ENCODE measurements at regions not wholly inside any gene's neighbourhood (a gene's known extent, or its start where the extent isn't known, plus 50 kb on each side); places are given as distances from the start of the nearest gene placed in this dataset.

DNA sequence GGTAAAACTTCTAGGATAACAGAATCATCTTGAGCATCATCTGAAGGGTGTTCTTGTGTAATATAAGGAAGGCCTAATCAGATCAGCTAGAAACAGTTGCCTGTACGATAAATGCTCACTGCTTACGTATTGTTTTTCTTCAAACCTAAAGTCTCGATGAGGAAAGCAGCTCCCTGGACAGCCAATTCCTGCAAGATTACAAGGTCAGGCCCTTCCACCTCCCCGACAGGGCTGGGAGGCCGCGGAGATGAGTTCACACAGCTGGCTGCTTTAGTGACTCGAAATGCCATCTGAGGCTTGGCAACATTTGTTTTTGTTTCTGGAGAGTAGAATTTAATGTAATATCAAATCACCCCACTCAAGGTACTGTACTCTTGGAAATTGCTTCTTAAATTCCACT is 95.1 kb upstream of the PFKP start:
- no peak overlapping the region for H3K4me3 Mint-ChIP-seq
- H3K36me3 Mint-ChIP-seq, result no peaks in the 10 kb centered on the region
- no peaks in the 10 kb centered on the region for H3K27me3 Mint-ChIP-seq
- no peak overlapping the region for H3K27ac Mint-ChIP-seq
- H3K9me3 Mint-ChIP-seq, result no peaks in the 10 kb centered on the region
- no peaks in the 10 kb centered on the region for H3K4me1 Mint-ChIP-seq

DNA sequence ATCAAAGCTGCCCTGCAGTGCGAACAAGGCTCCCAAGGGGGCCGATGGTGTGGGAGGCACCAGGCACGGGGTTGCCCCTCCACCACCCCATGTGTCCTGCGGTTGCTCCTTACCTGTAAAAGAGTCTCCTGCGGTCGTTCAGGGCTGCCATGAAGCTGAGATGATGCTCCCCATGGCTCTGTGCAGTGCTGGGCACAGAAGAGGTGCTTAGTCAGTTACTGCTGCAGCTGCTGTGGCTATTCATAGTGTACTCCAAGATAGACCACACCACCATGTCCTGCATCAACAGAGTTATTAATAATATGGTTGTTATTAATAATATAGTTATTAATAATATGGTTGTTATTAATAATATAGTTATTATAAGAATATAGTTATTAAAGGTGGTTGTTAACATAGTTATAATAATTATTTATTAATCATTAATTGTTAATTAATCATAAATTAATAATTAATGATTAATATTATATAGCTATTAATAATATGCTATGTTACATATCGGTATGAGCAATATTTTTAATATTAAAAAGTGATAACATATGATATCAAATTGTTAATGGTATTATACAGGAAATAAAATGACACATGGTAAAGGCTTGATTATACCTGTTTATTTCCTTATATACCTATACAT is 97.0 kb upstream of the PFKP start:
- Mint-ChIP-seq H3K27ac (no peak overlapping the region), H3K9me3 (no peaks in the 10 kb centered on the region), H3K4me3 (no peak overlapping the region), H3K36me3 (no peaks in the 10 kb centered on the region), H3K27me3 (peaks cover 1% of the 10 kb centered on the region), H3K4me1 (no peaks in the 10 kb centered on the region)

DNA sequence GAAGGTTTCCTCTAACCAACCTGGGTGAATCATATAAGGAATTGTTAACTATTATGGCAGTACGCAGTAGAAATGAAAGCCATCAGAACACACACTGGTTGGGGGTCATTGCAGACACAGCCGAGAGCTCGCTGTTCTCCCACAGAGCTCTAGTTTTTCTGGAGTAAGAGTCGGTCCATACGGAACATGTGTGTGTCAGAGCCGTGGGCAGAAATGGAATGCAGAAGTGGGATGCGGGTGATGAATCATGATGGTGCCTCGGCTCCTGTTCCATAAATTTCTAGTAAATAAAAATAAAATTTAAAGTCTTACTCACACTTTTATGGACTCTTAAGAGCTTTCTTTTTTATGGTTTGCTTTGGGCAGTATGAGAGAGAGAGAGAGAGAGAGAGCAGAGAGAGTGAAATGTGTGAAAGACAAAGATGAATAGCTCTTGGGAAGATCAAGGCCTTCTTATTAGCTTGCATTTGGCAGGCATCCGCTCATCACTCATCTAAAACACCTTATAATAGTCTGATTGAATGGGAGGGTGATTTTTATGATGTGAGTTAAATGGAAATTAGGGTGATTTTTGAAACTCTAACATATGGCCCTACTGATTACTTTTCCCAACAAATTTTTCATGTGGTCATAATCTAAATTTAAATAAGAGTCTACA is 98.8 kb upstream of the PFKP start:
- no peaks in the 10 kb centered on the region for H3K36me3 Mint-ChIP-seq
- no peaks in the 10 kb centered on the region for H3K9me3 Mint-ChIP-seq
- H3K4me1 Mint-ChIP-seq, result no peaks in the 10 kb centered on the region
- no peak overlapping the region for H3K27ac Mint-ChIP-seq
- peaks cover 7% of the 10 kb centered on the region for H3K27me3 Mint-ChIP-seq
- no peak overlapping the region for H3K4me3 Mint-ChIP-seq

DNA sequence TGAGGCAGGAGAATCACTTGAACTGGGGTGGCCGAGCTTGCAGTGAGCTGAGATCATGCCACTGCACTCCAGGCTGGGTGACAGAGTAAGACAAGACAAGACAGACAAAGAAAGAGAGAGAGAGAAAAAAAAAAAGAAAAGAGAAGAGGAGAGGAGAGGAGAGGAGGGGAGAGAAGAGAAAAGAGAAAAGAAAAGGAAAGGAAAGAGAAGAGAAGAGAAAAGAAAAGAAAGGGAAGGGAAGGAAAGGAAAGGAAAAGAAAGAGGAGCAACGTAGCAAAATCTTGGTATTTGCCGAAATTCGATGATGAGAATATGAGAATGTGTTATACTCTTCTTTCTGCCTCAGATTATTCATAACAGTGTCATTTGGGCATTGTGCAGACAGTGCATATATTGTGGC is 101.2 kb upstream of the PFKP start:
- Mint-ChIP-seq H3K27ac (no peak overlapping the region), H3K4me1 (no peaks in the 10 kb centered on the region), H3K36me3 (no peaks in the 10 kb centered on the region), H3K4me3 (no peak overlapping the region), H3K27me3 (peaks cover 7% of the 10 kb centered on the region), H3K9me3 (no peaks in the 10 kb centered on the region)

DNA sequence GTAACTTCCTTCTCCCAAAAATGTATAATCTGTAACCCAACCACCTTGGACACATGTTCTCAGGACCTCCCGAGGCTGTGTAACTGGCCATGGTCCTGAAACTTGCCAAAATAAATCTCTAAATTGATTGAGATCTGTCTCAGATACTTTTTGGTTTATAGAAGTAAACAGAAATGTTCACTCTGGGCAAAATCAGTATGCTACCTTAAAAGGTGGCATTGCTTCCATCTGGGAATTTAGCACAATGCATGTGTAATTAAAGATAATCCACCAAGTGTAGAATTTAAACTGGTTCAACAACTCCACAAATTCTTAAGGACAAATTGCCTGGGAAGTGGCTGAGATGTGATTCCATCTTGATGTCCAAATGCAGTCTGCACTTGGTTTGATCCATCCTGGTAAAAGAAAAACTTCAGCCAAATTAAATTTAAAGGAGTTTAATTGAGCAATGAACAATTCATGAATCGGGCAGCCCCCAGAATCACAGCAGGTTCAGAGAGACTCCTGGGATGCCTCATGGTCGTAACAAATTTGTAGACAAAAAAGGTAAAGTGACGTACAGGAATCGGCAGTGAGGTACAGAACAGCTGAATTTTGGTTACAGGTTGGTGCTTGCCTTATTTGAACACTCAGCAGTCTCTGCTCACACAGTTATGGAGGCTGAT is 102.6 kb upstream of the PFKP start:
- Mint-ChIP-seq H3K4me3 (no peak overlapping the region), H3K27me3 (peaks cover 8% of the 10 kb centered on the region), H3K9me3 (no peaks in the 10 kb centered on the region), H3K4me1 (no peaks in the 10 kb centered on the region), H3K27ac (no peak overlapping the region), H3K36me3 (no peaks in the 10 kb centered on the region)

DNA sequence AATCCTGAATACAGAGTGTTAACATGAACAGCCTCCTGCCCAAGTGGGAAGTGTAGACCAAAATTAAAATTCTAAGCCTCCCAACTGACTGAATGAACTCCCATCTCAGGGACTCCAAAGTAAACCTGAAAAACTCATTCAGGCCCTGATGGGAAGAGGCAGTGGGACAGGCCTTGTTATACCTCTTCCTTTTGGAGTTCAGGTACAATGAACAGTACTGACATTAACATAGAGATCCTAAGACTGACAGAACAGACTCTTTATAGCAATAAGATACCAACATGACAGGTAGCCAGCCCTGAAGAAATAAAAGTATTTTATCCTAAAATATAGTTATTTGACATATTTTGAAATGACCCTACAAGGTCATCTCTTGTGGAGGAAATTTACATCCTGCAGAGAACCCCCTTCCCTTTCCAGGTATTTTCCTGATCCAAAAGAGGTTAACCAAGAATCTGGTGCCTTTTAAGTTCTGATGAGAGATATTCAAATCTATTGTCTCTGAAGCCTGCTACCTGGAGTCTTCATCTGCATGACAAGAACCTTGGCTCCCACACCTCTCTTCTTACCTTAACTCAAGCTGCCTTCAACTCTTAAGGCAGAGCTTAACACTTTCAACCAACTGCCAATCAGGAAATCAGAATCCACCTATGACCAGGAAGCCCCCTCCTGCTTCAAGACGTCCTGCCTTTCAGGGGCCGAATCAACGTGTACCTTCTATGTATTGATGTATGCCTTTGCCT is 103.3 kb upstream of the PFKP start:
- no peaks in the 10 kb centered on the region for H3K9me3 Mint-ChIP-seq
- no peaks in the 10 kb centered on the region for H3K4me1 Mint-ChIP-seq
- no peak overlapping the region for H3K4me3 Mint-ChIP-seq
- no peaks in the 10 kb centered on the region for H3K36me3 Mint-ChIP-seq
- peaks cover 11% of the 10 kb centered on the region for H3K27me3 Mint-ChIP-seq
- H3K27ac Mint-ChIP-seq, result no peak overlapping the region

DNA sequence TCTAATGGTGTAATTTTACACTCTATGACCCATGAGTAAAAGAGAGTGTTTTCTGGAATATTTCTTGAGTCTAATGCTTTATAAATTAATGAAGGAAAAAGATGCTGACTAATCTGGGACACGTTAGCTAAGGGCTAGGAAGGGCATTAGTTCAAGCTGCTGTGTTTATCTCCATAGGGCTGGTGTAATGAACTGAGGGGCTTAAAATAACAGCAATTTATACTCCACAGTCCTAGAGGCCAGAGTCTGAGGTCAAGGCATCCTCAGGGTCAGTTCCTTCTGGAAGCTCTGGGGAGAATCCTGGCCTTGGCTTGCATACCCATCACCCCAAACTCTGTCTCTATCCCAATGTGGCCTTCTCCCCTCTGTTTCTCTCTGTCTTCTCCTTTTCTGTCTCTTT is 105.2 kb upstream of the PFKP start:
- Mint-ChIP-seq H3K27ac (no peak overlapping the region), H3K9me3 (no peaks in the 10 kb centered on the region), H3K4me3 (no peak overlapping the region), H3K36me3 (no peaks in the 10 kb centered on the region), H3K4me1 (no peaks in the 10 kb centered on the region), H3K27me3 (peaks cover 11% of the 10 kb centered on the region)

DNA sequence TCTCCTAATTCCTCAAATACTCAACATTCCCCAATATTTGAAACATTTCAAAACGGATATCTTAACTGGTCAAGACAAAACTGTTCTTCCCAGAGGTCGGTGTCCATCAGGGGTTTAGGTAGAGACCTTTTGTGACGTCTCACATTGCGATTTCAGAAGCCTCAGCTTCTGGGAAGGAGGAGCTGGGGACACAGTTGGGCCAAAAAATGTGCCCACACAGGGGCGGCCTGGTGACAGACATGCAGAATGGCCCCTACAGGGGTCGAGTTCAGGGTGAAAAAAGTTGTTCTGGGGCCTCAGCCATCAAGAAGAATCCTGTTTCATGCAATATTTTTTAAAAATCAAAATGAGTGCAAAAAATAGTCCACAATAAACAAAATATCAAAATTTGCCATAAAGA is 108.7 kb upstream of the PFKP start:
- no peak overlapping the region for H3K4me3 Mint-ChIP-seq

DNA sequence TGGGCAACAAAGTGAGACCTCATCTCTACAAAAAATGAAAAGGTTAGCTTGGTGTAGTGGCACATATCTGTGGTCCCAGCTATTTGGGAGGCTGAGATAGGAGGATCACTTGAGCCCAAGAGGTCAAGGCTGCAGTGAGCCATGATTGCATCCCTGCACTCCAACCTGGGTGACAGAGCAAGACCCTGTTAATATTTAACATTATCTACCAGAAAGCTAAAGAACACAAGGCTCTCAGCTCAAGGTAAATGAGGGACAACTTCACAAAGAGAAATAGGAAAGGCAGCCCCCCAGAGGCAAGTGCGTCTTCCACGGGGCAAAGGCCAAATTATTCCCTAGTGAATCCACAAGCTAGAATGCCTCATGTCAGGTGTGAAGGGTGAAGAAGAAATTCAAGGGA is 109.6 kb upstream of the PFKP start:
- Mint-ChIP-seq H3K36me3 (peaks cover 1% of the 10 kb centered on the region), H3K4me3 (no peak overlapping the region), H3K27me3 (peaks cover 10% of the 10 kb centered on the region), H3K4me1 (no peaks in the 10 kb centered on the region), H3K27ac (no peak overlapping the region), H3K9me3 (no peaks in the 10 kb centered on the region)

More for the DNA sequence above, 108.7 kb upstream of the PFKP start:
- peaks cover 1% of the 10 kb centered on the region for H3K36me3 Mint-ChIP-seq
- H3K4me1 Mint-ChIP-seq, result no peaks in the 10 kb centered on the region
- H3K27ac Mint-ChIP-seq, result no peak overlapping the region
- no peaks in the 10 kb centered on the region for H3K9me3 Mint-ChIP-seq
- H3K27me3 Mint-ChIP-seq, result peaks cover 7% of the 10 kb centered on the region

DNA sequence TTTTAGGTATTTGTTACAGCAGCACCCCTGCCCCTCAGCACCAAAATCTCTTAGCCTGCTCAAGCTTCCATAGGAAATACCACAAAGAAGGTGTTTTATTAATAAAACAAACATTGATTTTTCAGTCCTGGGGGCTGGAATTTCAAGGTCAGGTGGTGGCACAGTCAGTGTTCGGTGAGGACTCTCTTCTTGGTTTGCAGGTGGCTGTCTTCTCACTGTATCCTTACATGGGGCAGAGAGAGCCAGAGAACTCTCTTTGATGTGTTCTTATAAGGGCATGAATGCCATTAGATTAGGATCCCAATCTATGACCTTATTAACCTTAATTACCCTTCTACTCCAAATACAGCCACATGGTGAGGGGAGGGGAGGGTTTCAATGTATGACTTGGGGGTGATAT is 112.3 kb upstream of the PFKP start:
- no peaks in the 10 kb centered on the region for H3K9me3 Mint-ChIP-seq
- H3K4me1 Mint-ChIP-seq, result no peaks in the 10 kb centered on the region
- no peak overlapping the region for H3K27ac Mint-ChIP-seq
- H3K27me3 Mint-ChIP-seq, result peaks cover 10% of the 10 kb centered on the region
- no peak overlapping the region for H3K4me3 Mint-ChIP-seq
- peaks cover 1% of the 10 kb centered on the region for H3K36me3 Mint-ChIP-seq

DNA sequence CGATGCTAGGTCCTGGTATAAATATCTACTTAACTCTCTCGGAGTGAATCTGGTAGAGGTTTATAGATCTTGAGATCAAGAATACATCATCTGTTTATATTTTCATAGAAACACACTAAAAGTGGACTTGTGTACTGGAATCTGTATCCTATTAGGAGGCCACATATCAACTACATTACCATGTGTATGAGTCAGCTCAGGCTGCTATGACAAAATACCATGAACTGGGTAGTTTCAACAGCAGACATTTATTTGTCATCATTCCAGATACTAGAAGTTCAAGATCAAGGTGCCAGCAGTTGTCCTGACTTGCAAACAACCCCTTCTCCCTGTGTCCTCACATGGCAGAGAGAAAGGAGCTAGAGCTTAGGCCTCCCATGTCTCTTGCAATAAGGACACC is 113.9 kb upstream of the PFKP start:
- Mint-ChIP-seq H3K4me1 (peaks cover 5% of the 10 kb centered on the region), H3K4me3 (no peak overlapping the region), H3K36me3 (peaks cover 1% of the 10 kb centered on the region), H3K9me3 (no peaks in the 10 kb centered on the region), H3K27ac (no peak overlapping the region), H3K27me3 (peaks cover 7% of the 10 kb centered on the region)

DNA sequence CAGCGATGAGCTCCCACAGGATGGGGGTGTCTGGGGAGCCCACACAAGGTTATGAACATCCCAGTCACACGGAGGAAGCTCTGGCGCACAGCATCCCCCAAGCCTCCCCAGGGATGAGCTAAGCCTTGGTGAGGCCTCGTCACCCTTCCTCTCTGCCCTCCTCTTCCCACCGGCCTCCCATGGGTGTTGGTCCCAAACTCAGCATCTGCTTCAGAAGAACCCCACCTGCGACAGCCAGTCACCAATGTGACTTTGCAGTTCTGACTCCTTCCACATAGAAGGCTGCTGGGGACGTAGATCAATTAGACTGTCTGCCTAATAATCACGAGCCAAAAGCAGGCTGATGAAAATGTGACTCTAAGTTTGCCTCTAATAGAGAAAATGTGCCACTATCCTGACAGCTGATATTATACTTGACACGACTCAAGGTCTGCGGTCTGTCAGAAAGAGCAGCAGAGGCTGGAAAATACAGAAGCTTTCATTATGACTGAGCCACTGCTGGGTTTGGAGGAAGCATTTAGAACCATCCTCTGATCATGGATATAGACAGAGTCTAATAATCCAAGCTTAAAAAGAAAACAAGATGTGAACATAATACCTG is 116.0 kb upstream of the PFKP start:
- no peaks in the 10 kb centered on the region for H3K9me3 Mint-ChIP-seq
- peaks cover 7% of the 10 kb centered on the region for H3K27me3 Mint-ChIP-seq
- H3K27ac Mint-ChIP-seq, result no peak overlapping the region
- H3K4me1 Mint-ChIP-seq, result peaks cover 10% of the 10 kb centered on the region
- H3K36me3 Mint-ChIP-seq, result no peaks in the 10 kb centered on the region
- no peak overlapping the region for H3K4me3 Mint-ChIP-seq

DNA sequence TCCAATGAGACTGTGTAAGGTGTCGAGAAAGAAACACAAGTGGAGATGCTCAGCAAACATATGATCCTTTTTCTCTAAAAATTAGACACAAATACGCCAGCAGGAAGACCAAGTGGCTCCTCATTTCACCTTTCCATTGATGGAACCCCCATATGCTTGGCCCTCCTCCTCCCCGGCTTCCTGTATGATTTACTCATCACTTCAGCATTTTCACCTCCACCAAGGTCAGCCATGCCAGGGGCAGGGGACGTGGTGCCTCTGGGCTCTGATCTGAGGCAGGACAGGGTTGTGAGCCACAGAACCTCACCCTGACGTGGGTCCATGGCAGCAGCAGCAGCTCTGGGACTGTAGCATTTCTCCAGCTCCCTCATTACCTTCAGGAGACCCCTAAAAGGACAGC is 116.8 kb upstream of the PFKP start:
- Mint-ChIP-seq H3K27ac (no peak overlapping the region), H3K36me3 (no peaks in the 10 kb centered on the region), H3K4me1 (peaks cover 10% of the 10 kb centered on the region), H3K27me3 (peaks cover 9% of the 10 kb centered on the region), H3K9me3 (no peaks in the 10 kb centered on the region), H3K4me3 (no peak overlapping the region)

DNA sequence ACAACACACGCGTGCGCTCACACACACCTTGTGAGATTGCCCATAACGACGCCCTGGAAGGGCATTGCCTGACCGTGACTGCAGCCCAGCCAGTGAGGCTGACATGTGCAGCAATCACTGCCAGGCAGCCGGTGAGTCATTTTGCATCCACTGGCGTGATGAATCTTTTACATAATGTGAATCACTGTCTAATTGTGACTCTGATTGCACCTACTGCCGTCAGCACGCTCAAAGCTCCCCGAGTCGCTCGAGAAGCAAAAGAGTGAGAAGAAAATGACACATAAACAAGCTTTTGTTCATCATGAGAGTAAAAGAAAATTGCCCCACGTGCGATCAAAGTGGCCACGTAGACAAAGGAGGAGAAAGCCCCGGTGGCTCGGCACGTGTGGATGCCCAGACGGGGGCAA is 117.4 kb upstream of the PFKP start:
- Mint-ChIP-seq H3K4me3 (no peak overlapping the region), H3K27ac (no peak overlapping the region), H3K4me1 (peaks cover 10% of the 10 kb centered on the region), H3K9me3 (no peaks in the 10 kb centered on the region), H3K27me3 (peaks cover 11% of the 10 kb centered on the region), H3K36me3 (no peaks in the 10 kb centered on the region)

DNA sequence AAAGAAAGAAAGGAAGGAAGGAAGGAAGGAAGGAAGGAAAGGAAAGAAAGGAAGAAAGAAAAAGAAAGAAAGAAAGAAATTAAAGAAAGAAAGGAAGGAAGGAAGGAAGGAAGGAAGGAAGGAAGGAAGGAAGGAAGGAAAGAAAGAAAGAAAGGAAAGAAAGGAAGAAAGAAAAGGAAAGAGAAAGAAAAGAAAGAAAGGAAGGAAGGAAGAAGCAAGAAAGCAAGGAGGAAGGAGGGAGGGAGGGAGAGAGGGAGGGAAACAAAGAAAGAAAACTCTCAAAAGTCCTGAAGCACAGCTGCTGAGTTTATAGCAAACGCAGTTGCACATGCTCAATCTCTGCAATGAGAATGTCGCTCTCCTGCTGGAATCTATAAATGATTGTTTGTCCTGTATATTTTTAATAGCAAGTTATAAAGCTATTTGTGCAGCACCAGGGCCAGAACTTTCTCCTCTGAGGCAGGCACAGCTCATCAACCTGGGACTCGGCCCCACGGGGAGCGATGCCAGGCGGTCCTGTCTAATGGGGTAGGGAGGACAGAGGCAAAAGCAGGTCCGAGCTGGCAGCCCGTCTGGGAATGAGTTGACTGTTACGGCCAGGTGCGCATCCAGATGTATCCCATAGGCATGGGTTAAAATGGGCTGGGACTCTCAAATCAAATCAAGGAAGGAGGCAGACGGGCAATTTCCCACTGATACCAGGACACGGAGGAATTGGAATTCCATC is 118.0 kb upstream of the PFKP start:
- Mint-ChIP-seq H3K27ac (no peak overlapping the region), H3K4me3 (no peak overlapping the region), H3K36me3 (no peaks in the 10 kb centered on the region), H3K27me3 (peaks cover 7% of the 10 kb centered on the region), H3K9me3 (no peaks in the 10 kb centered on the region), H3K4me1 (peaks cover 10% of the 10 kb centered on the region)

Measured in activated naive CD4-positive, alpha-beta T cell treated with anti-CD3 and anti-CD28 coated beads, Interleukin-2, amount 50 U/mL, for 24 hours (primary cell).